Loucy (cell line): ENCODE measurements at regions not wholly inside any gene's neighbourhood (a gene's known extent, or its start where the extent isn't known, plus 50 kb on each side); places are given as distances from the start of the nearest gene placed in this dataset.
A peak's percentile ranks its signal among the peaks of the same experiment; 100 is the strongest.

ENCODE experiments used
- H2AFZ ChIP-seq: fragments of 200-600 bp; sonication (generic); 2 replicates; pipeline ENCODE4 v1.6.0; 2016; ENCODE audit warnings: antibody characterized with exemption, mild to moderate bottlenecking, low read length, moderate library complexity
- H3F3A ChIP-seq: fragments of 200-600 bp; 2 replicates; pipeline ENCODE4 v1.6.0; 2016; ENCODE audit warnings: antibody characterized with exemption, low read depth, mild to moderate bottlenecking
- H3K27me3 ChIP-seq: fragments of 200-600 bp; sonication (generic); 2 replicates; pipeline ENCODE4 v1.6.1; 2014; ENCODE audit warnings: low read length, mild to moderate bottlenecking; ENCODE audit not compliant: insufficient read depth, poor library complexity, severe bottlenecking
- H3K36me3 ChIP-seq: fragments of 200-600 bp; sonication (generic); 2 replicates; pipeline ENCODE4 v1.6.1; 2016; ENCODE audit warnings: low read length; ENCODE audit not compliant: insufficient read depth
- H3K4me1 ChIP-seq: fragments of 200-600 bp; sonication (generic); 2 replicates; pipeline ENCODE4 v1.5.1; 2014; ENCODE audit warnings: low read length, mild to moderate bottlenecking; ENCODE audit not compliant: insufficient read depth, poor library complexity, severe bottlenecking
- H3K4me2 ChIP-seq: fragments of 200-600 bp; sonication (generic); 2 replicates; pipeline ENCODE4 v1.6.0; 2014; ENCODE audit warnings: antibody characterized with exemption, low read length, low read depth, mild to moderate bottlenecking; ENCODE audit not compliant: poor library complexity, severe bottlenecking
- H3K4me3 ChIP-seq: fragments of 200-600 bp; sonication (generic); 2 replicates; pipeline ENCODE4 v1.5.1; 2014; ENCODE audit warnings: low read length, mild to moderate bottlenecking, mixed read lengths; ENCODE audit not compliant: poor library complexity, severe bottlenecking
- H3K79me2 ChIP-seq: fragments of 200-600 bp; sonication (generic); 2 replicates; pipeline ENCODE4 v1.6.1; 2014; ENCODE audit warnings: low read length; ENCODE audit not compliant: insufficient read depth
- H3K9ac ChIP-seq: fragments of 200-600 bp; sonication (generic); 2 replicates; pipeline ENCODE4 v1.6.0; 2014; ENCODE audit warnings: mild to moderate bottlenecking, low read depth, low read length, moderate library complexity; ENCODE audit not compliant: poor library complexity, severe bottlenecking
- H3K9me2 ChIP-seq: fragments of 200-600 bp; sonication (generic); replicated peaks from 2 replicates; pipeline ENCODE4 v1.6.1; 2016; ENCODE audit warnings: low read depth, low read length, mixed read lengths
- H3K9me3 ChIP-seq: fragments of 200-600 bp; sonication (generic); 2 replicates; pipeline ENCODE4 v1.6.1; 2014; ENCODE audit warnings: mild to moderate bottlenecking, antibody characterized with exemption, low read length, low read depth; ENCODE audit not compliant: insufficient read depth
- H4K20me1 ChIP-seq: fragments of 200-600 bp; sonication (generic); 2 replicates; pipeline ENCODE4 v1.6.0; 2014; ENCODE audit warnings: antibody characterized with exemption, low read length, mild to moderate bottlenecking; ENCODE audit not compliant: insufficient read depth, poor library complexity, severe bottlenecking
- CTCF ChIP-seq: fragments of 200-600 bp; sonication (generic); conservative IDR thresholded peaks from 2 replicates; pipeline ENCODE4 v1.5.1; 2014; ENCODE audit warnings: mild to moderate bottlenecking, antibody characterized with exemption, low read length
- EZH2phosphoT487 ChIP-seq: fragments of 200-600 bp; IDR thresholded peaks from 2 replicates; pipeline ENCODE4 v1.6.1; 2018; ENCODE audit warnings: antibody characterized with exemption, mild to moderate bottlenecking, moderate library complexity, borderline replicate concordance

- no peak overlapping the region for H2AFZ ChIP-seq
- TF ChIP-seq EZH2phosphoT487 (no peak), CTCF (no peak)
- H3K4me1 ChIP-seq: no peaks in the 10 kb centered on the region
- H3K36me3 ChIP-seq: no peaks in the 10 kb centered on the region
- no peaks in the 10 kb centered on the region for H3F3A ChIP-seq
- no peak overlapping the region for H3K4me2 ChIP-seq
- H4K20me1 ChIP-seq: no peaks in the 10 kb centered on the region
- H3K79me2 ChIP-seq: no peaks in the 10 kb centered on the region
- H3K27me3 ChIP-seq: no peaks in the 10 kb centered on the region
- H3K9ac ChIP-seq: no peak overlapping the region
- no peak overlapping the region for H3K4me3 ChIP-seq
- H3K9me3 ChIP-seq: peaks cover 4% of the 10 kb centered on the region; the same call in 1 of the 2 replicates
- H3K9me2 ChIP-seq: no peaks in the 10 kb centered on the region
Measured at GRCh38 chr11:19499999-19500398, 212.6 kb upstream of the NAV2 start.

- Histone ChIP-seq H3F3A (no peaks in the 10 kb centered on the region), H3K9ac (no peak overlapping the region), H3K4me2 (no peak overlapping the region), H2AFZ (no peak overlapping the region), H3K4me3 (no peak overlapping the region), H3K79me2 (no peaks in the 10 kb centered on the region), H4K20me1 (no peaks in the 10 kb centered on the region), H3K27me3 (no peaks in the 10 kb centered on the region), H3K36me3 (no peaks in the 10 kb centered on the region), H3K4me1 (no peaks in the 10 kb centered on the region), H3K9me3 (peaks cover 4% of the 10 kb centered on the region; the same call in 1 of the 2 replicates), H3K9me2 (no peaks in the 10 kb centered on the region)
- TF ChIP-seq CTCF (no peak), EZH2phosphoT487 (no peak)
Measured at GRCh38 chr11:19499026-19499669, 213.5 kb upstream of the NAV2 start.

GRCh38 chr11:19493446-19494213, 219.0 kb upstream of the NAV2 start:
- Histone ChIP-seq H3K79me2 (no peaks in the 10 kb centered on the region), H4K20me1 (no peaks in the 10 kb centered on the region), H3K4me3 (no peak overlapping the region), H3K9ac (no peak overlapping the region), H3K9me3 (peaks cover 4% of the 10 kb centered on the region; the same call in 1 of the 2 replicates), H3K36me3 (no peaks in the 10 kb centered on the region), H3K27me3 (no peaks in the 10 kb centered on the region), H3K9me2 (no peaks in the 10 kb centered on the region), H3K4me2 (peak overlapping the region; percentile 26), H3K4me1 (peaks cover 8% of the 10 kb centered on the region), H2AFZ (no peak overlapping the region), H3F3A (no peaks in the 10 kb centered on the region)
- TF ChIP-seq CTCF: no peak
- TF ChIP-seq EZH2phosphoT487: no peak
